Mononuclear cell (primary cell): ENCODE measurements at regions not wholly inside any gene's neighbourhood (a gene's known extent, or its start where the extent isn't known, plus 50 kb on each side); places are given as distances from the start of the nearest gene placed in this dataset.

Experiments
- H3K27me3 ChIP-seq: 2 replicates; pipeline ENCODE4 v1.6.0; 2011; ENCODE audit warnings: low read length, control low read depth; ENCODE audit not compliant: insufficient read depth
- H3K4me1 ChIP-seq: 2 replicates; pipeline ENCODE4 v1.5.1; 2011; ENCODE audit warnings: mild to moderate bottlenecking, low read length, control low read depth; ENCODE audit not compliant: insufficient read depth
- H3K4me3 ChIP-seq: 2 replicates; pipeline ENCODE4 v1.5.1; 2011; ENCODE audit warnings: mild to moderate bottlenecking, low read length, moderate library complexity
- H3K9me3 ChIP-seq: 2 replicates; pipeline ENCODE4 v1.5.1; 2011; ENCODE audit warnings: low read depth, mild to moderate bottlenecking, control low read depth, low read length

DNA sequence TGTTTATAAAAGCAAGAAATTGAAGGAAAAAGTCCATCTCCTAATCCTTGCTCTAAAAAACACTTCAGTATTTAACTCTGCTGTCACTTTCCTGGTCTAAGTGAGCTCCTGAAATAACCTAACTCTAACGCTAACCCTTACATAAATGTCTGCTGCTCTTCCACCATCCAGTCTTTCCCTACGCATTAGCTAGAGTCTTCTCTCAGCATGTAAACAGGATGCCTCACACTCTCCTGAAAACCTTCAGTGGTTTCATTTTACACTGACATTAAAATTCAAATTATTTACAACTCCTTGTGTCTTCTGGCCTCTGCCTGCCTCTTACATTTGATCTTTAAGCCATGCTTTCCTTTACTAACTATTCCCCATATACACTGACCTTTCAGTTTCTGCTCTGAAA, 697.6 kb upstream of the CXADR start:
- Histone ChIP-seq H3K4me3 (no peak overlapping the region), H3K4me1 (no peaks in the 10 kb centered on the region), H3K9me3 (no peaks in the 10 kb centered on the region), H3K27me3 (no peaks in the 10 kb centered on the region)

DNA sequence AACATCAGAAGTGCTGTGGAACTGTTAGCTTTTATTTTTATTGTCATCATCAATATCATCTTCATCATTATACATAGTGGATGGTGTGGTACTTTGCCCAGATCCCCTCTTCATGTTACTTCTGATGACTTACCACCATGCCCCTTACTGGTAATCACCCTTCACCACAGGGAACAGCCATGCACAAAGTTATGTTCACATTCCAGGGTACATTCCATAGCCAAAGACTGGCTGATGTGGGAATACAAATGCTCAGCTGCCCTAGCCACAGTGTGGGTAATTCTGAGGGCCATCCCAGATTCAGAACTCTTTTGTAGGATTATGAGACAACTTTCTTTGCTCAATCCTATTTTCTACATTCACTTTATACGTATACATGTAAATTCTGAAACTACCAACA, 691.3 kb upstream of the CXADR start:
- Histone ChIP-seq H3K4me3 (no peak overlapping the region), H3K4me1 (no peaks in the 10 kb centered on the region), H3K27me3 (no peaks in the 10 kb centered on the region), H3K9me3 (no peaks in the 10 kb centered on the region)

DNA sequence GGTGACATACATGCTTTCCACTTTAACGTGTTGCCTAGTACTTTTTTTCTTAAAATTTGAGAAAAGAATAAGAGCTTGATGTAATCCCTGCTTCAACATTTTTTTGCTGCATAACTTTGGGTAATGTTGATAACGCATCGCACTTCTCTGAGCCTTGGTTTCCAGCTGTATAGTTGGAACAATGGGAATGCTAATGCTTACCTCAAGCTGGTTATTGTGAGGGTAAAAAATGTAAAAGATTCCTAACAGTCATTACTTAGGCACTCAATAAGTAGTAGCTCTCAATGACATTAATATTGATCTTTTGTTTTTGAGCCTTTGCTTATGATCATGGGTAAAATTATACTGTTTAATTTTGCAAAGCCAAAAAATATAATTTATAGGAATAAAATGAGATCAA, 683.3 kb upstream of the CXADR start:
- Histone ChIP-seq H3K9me3 (peaks cover 5% of the 10 kb centered on the region), H3K27me3 (no peaks in the 10 kb centered on the region), H3K4me3 (no peak overlapping the region), H3K4me1 (no peaks in the 10 kb centered on the region)

DNA sequence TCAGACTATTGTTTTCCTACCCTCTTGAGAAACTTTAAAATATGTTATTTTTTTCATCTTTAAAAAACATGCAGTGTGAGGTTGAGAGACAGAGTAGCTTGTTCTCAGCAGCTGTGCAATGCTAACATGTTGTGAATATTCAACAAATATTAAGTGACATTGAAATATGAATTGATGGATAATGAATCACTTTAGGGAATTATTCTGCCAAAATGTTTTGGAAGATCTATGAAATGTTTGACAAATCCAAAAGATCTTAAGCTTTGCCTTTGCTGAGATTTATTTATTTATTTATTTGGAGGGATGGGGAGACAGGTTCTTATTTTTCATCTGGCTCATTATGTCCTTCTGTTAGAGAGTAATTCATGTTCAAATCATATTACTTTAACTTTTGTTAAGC, 680.1 kb upstream of the CXADR start:
- peaks cover 5% of the 10 kb centered on the region for H3K9me3 ChIP-seq

DNA sequence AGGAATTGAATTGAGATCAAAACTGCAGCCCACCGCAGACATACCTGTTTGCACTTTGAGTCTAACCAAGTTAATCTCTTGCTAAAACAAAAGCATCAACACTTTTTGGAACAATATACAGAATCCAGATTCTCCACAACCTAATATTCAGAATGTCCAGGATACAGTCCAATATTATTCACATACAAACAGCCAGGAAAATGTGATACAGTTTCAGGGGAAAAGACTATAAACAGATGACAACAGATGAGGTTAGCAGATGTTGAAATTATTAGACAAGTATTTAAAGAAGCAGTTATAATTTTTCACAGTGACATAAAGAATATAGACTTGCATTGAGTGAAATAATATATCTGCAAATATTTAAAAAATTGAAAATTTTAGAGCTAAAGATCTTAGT, 678.1 kb upstream of the CXADR start:
- H3K27me3 ChIP-seq: no peaks in the 10 kb centered on the region
- no peaks in the 10 kb centered on the region for H3K4me1 ChIP-seq
- H3K9me3 ChIP-seq: peaks cover 5% of the 10 kb centered on the region
- no peak overlapping the region for H3K4me3 ChIP-seq

More for the DNA sequence above, 680.1 kb upstream of the CXADR start:
- Histone ChIP-seq H3K4me1 (no peaks in the 10 kb centered on the region), H3K4me3 (no peak overlapping the region), H3K27me3 (no peaks in the 10 kb centered on the region)

DNA sequence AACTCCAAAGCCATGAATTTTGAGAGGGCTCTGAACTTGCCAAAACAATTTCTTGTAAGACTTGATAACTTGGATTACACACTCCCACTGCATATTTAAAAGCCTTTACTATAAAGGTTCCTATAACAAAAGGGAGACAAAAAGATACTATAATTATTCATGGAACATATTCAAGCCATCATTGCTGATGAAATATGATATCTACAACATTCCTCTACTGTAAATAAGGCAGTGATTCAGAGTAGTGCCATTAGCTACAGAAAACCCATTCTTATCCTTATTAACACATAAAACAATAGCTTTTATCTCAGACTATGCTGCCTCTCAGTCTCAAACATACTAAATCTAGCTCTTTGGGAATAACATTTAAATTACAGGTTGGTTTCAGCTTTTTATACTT, 675.5 kb upstream of the CXADR start:
- Histone ChIP-seq H3K27me3 (no peaks in the 10 kb centered on the region), H3K9me3 (no peaks in the 10 kb centered on the region), H3K4me1 (no peaks in the 10 kb centered on the region), H3K4me3 (no peak overlapping the region)

DNA sequence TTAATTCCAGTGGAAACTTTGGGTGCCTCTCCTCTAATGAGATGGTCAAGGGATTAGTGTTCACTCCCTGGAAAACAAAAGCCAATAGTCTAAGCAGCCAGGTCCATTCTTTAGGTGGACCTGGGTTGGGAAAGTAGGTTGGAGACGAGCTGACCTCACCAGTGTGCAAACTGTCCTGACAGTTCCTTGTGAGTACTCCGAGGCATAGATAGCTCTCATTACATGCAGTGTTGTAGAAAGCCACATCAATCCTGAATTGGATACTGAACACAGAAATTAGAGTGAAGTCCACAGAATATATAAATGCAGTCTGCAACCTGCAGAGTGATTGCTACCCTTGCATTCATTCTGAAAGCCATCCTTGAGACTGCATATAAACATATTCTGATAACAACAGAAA, 675.1 kb upstream of the CXADR start:
- Histone ChIP-seq H3K9me3 (no peaks in the 10 kb centered on the region), H3K27me3 (no peaks in the 10 kb centered on the region), H3K4me1 (no peaks in the 10 kb centered on the region), H3K4me3 (no peak overlapping the region)

DNA sequence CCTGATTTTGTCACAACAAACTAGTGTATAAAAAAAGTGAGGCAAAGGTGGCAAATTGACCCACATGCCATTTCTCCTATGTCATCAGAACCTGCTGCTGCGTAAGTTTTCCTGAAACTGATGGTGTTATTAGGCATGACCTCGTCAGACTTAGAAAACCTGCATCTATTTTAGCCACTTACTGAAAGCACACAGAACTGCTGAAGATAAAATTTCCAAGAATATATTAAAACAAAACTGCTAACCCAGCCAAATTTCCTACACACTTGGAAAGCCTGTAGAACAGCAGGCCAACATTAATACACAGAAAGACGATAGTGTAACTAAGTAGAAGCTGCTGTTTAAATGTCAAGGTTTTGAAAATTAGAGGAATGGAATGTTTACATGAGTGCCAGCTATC, 674.5 kb upstream of the CXADR start:
- H3K4me3 ChIP-seq: no peak overlapping the region
- H3K4me1 ChIP-seq: no peaks in the 10 kb centered on the region
- no peaks in the 10 kb centered on the region for H3K9me3 ChIP-seq
- no peaks in the 10 kb centered on the region for H3K27me3 ChIP-seq

DNA sequence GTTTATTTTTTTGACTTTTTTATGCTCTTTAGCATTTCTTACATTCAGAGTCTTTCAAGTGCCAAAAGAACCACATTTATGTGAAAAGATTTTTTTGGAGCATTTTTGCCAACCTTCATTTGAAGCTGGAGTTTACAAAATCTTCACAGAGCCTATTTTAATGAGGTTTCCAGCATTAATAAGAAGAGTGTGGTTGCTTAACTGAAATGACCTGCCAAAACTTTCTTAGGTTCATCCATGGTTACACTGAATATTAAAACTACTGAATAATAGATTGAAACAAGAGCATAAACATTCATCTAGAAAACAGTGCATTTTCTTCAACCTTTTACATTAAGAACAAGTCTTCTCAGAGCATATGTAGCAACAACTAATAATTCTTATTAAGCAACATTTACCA, 672.3 kb upstream of the CXADR start:
- H3K9me3 ChIP-seq: no peaks in the 10 kb centered on the region
- no peak overlapping the region for H3K4me3 ChIP-seq
- H3K4me1 ChIP-seq: no peaks in the 10 kb centered on the region
- no peaks in the 10 kb centered on the region for H3K27me3 ChIP-seq

DNA sequence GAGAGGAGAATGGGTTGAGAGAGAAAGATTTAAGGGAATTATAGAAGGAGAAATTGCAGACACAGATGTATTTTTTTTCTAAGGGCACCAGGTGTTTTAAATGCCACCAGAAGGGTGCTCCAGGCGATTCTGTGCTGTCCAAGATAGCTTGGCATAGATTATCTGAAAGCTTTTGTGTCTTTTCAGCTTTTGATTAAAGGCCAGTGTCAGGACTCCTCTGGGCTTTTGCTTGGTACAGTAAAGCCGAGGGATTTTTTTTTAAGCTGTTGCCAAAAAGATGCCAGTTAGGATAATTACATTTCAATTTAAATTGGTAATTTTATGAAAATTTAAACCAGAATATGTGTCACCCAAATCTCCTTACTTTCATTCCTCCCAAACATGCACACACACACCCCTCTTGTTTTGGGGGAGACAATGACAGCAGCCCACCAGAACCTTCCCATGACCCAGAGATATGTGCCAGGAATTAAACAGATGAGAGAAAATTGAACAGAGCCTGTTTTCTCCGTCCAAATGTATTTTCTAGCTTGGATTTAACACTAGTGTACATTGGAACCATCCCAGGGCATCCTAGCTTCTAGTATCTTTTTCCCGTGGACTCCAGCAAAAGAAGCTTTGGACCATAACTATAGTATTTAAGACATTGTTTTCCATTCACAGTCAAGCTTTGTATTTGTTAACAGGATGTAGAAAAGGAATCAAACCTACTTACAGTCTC, 670.7 kb upstream of the CXADR start:
- Histone ChIP-seq H3K27me3 (no peaks in the 10 kb centered on the region), H3K4me3 (no peak overlapping the region), H3K9me3 (no peaks in the 10 kb centered on the region)

DNA sequence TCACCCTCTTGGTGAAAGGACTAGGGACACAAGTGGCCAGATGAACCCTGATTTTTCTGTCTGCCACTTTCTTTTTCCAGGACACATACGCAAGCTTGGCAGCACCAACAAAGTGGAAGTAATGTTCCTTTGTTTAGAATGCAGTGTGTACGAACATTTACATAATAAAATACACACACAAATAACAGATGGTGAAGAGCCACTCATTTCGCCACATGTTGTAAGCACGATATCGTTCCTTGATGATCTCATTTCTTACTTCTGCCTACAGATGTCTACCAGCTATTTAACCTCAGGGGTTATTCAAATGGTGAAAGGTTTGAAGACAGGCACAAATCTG, 670.2 kb upstream of the CXADR start:
- Histone ChIP-seq H3K4me3 (no peak overlapping the region), H3K27me3 (no peaks in the 10 kb centered on the region), H3K9me3 (no peaks in the 10 kb centered on the region)

More for the DNA sequence above, 670.7 kb upstream of the CXADR start:
- no peaks in the 10 kb centered on the region for H3K4me1 ChIP-seq

DNA sequence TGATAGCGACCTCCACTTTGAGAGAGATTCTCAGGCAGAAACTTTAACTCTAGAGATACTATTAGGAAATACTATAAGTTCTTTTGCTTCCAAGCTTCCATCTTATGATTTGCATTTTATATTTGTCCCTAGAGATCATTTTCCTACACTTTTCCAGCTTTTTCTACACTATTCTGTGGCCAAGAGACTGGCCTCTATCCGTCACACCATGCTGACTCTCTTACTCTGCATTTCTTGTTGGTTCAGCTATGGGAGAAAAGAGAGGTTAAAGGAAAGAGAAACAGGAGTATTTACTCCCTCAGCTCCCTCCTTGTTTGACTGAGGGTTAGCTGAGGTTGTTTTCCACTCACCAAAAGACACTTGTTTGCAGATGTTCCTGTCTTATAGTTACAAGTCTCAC, 665.6 kb upstream of the CXADR start:
- no peaks in the 10 kb centered on the region for H3K9me3 ChIP-seq
- H3K4me3 ChIP-seq: no peak overlapping the region

More for the DNA sequence above, 670.2 kb upstream of the CXADR start:
- no peaks in the 10 kb centered on the region for H3K4me1 ChIP-seq

DNA sequence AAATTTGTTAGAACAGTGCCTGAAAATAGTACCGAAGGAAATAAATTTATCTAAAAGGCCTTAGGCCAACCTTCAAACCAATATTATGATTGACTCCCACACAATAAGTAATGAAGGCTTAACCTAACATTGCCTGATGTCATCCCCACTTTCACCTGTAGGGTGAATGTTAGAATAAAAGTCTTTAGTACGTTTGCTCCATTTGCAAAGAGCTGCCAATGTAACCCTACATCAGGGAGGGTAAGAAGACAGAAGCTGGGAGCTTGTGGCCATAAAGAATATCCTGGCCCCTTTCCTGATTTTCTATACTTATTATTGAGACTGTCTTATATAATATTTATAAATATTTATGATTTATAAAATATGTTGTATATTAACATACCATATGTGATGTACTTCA, 661.8 kb upstream of the CXADR start:
- Histone ChIP-seq H3K4me1 (no peaks in the 10 kb centered on the region), H3K4me3 (no peak overlapping the region), H3K27me3 (no peaks in the 10 kb centered on the region), H3K9me3 (no peaks in the 10 kb centered on the region)

More for the DNA sequence above, 665.6 kb upstream of the CXADR start:
- Histone ChIP-seq H3K27me3 (no peaks in the 10 kb centered on the region), H3K4me1 (no peaks in the 10 kb centered on the region)

DNA sequence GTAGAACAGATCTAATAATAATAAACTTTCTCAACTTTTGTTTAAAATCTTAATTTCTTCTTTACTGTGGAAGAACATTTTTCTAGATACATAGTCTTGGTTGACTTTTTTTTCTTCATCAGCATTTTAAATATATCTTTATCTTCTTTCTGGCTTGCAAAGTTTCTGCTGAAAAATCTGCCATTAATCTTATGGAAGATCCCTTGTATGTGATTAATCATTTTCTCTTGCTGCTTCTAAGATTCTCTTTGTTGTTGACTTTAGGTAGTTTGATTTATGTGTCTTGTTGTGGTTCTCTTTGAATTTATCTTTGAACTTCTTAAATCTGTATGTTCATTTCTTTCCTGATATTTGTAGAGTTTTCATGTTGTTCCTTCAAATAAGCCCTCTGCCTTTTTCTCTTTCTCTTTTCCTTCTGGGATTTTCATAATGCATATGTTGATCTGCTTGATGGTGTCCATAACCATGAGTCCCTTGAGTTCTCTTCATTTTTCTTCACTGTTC, 657.6 kb upstream of the CXADR start:
- no peak overlapping the region for H3K4me3 ChIP-seq
- no peaks in the 10 kb centered on the region for H3K9me3 ChIP-seq
- H3K27me3 ChIP-seq: no peaks in the 10 kb centered on the region
- no peaks in the 10 kb centered on the region for H3K4me1 ChIP-seq

DNA sequence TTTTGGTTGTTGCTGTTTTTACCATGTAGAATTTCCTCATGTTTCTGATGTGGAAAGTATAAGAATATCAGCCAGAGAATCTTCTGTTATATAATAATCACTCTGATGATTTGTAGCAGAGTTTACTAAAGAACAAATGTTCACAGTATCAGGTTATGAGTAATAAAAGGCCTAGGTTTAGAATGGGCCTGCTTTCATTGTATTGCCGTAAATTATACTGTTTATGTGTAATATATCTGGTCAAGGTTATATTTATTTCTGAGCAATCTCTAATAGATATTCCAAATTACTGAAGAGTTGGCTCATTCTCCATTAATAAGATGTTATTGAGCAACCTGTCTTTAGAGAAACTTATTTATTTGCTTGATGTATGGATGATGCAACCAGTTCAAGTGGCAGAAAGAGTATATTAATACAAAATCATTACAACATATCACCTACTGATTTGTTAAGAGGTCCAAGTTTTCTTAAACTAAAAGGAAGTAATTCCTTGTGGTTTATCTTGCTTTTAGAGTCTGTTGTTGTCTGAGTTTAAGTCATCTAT, 649.4 kb upstream of the CXADR start:
- no peaks in the 10 kb centered on the region for H3K9me3 ChIP-seq
- H3K27me3 ChIP-seq: no peaks in the 10 kb centered on the region
- no peaks in the 10 kb centered on the region for H3K4me1 ChIP-seq
- no peak overlapping the region for H3K4me3 ChIP-seq

DNA sequence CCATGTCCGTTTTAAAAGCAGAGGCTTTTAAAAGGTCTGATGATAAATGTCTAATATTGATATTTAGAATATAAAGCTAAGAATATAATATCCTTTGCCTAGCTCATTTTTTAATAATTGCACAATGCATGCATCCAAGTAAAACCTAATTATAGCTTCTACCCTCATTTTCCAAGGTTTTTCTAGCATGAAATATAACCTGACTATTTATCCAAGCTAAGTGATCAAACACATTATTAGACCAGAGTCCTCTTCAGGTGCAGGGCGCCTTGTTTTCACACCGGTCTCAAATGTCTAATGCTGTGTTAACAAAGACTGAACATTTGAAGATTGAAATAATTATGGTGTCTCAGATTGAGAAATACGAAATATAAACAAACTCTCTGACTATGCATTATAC, 648.9 kb upstream of the CXADR start:
- Histone ChIP-seq H3K9me3 (no peaks in the 10 kb centered on the region), H3K4me1 (no peaks in the 10 kb centered on the region), H3K27me3 (no peaks in the 10 kb centered on the region), H3K4me3 (no peak overlapping the region)
